SK-N-SH treated with all-trans-retinoic acid at 6 μM for 48 hours (cell line): ENCODE measurements at regions not wholly inside any gene's neighbourhood (a gene's known extent, or its start where the extent isn't known, plus 50 kb on each side); places are given as distances from the start of the nearest gene placed in this dataset.

ENCODE experiments used
- TCF4 ChIP-seq: fragments of 250-450 bp; sonication (Bioruptor Pico); IDR thresholded peaks from 2 replicates; pipeline ENCODE4 v1.8.0; 2021; ENCODE audit warnings: mild to moderate bottlenecking, moderate library complexity, borderline replicate concordance
- ZFP3 ChIP-seq: fragments of 250-450 bp; sonication (Bioruptor Pico); IDR thresholded peaks from 2 replicates; pipeline ENCODE4 v1.5.0; 2020; ENCODE audit warnings: mild to moderate bottlenecking, moderate library complexity
- ZNF70 ChIP-seq: fragments of 450-650 bp; formaldehyde crosslinking; IDR thresholded peaks from 2 replicates; pipeline ENCODE4 v1.5.0; 2020; ENCODE audit warnings: mild to moderate bottlenecking, moderate library complexity

- TF ChIP-seq TCF4 (CRISPR knock-in tag) = no peak
- no peak for TF ChIP-seq ZNF70 (CRISPR knock-in tag)
- no peak for TF ChIP-seq ZFP3 (CRISPR knock-in tag)
These were observed 204.6 kb upstream of the TMPRSS15 start for GRCh38 chr21:18608226-18608625.
